Endodermal cell (in vitro differentiated cells): ENCODE measurements at regions not wholly inside any gene's neighbourhood (a gene's known extent, or its start where the extent isn't known, plus 50 kb on each side); places are given as distances from the start of the nearest gene placed in this dataset.

Experiments used
- DNase-seq: peaks from one replicate; pipeline ENCODE4 v3.0.0-alpha.2; 2017
- H3K27ac ChIP-seq: 2 replicates; pipeline ENCODE4 v1.5.1; 2013; ENCODE audit warnings: mild to moderate bottlenecking, low read depth, low read length, moderate library complexity
- H3K27me3 ChIP-seq: 2 replicates; pipeline ENCODE4 v1.6.1; 2013; ENCODE audit warnings: mild to moderate bottlenecking, low read length, moderate library complexity; ENCODE audit not compliant: insufficient read depth, control insufficient read depth, poor library complexity, severe bottlenecking
- H3K36me3 ChIP-seq: 2 replicates; pipeline ENCODE4 v1.7.0; 2013; ENCODE audit warnings: mild to moderate bottlenecking, low read length, moderate library complexity; ENCODE audit not compliant: control insufficient read depth, insufficient read depth
- H3K4me1 ChIP-seq: one replicate; pipeline ENCODE4 v1.7.0; 2013; ENCODE audit warnings: low read length; ENCODE audit not compliant: control insufficient read depth, insufficient read depth
- H3K4me3 ChIP-seq: 2 replicates; pipeline ENCODE4 v1.5.1; 2013; ENCODE audit warnings: mild to moderate bottlenecking, low read length, moderate library complexity
- H3K9ac ChIP-seq: 2 replicates; pipeline ENCODE4 v1.6.1; 2013; ENCODE audit warnings: mild to moderate bottlenecking, low read length, moderate library complexity; ENCODE audit not compliant: poor library complexity, severe bottlenecking; ENCODE audit errors: extremely low read depth
- H3K9me3 ChIP-seq: 2 replicates; pipeline ENCODE4 v1.6.1; 2013; ENCODE audit warnings: mild to moderate bottlenecking, low read length, moderate library complexity; ENCODE audit not compliant: control insufficient read depth
- H3K27ac Mint-ChIP-seq: 2 replicates; pipeline ENCODE4 v1.8.0; 2020; ENCODE audit warnings: mixed read lengths
- H3K27me3 Mint-ChIP-seq: 2 replicates; pipeline ENCODE4 v1.8.0; 2021; ENCODE audit warnings: mild to moderate bottlenecking, mixed read lengths; ENCODE audit not compliant: insufficient read depth
- H3K36me3 Mint-ChIP-seq: 2 replicates; pipeline ENCODE4 v1.8.0; 2020; ENCODE audit warnings: low read depth, mixed read lengths
- H3K4me1 Mint-ChIP-seq: 2 replicates; pipeline ENCODE4 v1.8.0; 2020; ENCODE audit warnings: mixed read lengths
- H3K4me3 Mint-ChIP-seq: 2 replicates; pipeline ENCODE4 v1.8.0; 2020; ENCODE audit warnings: mild to moderate bottlenecking, moderate library complexity, mixed read lengths
- H3K9me3 Mint-ChIP-seq: 2 replicates; pipeline ENCODE4 v1.8.0; 2020; ENCODE audit warnings: mild to moderate bottlenecking, mixed read lengths
- WGBS, 2 experiments: methylation state at CpG; one replicate each; pipeline versions ENCODE4 v1.1.5 to v1.1.7; 2013; ENCODE audit warnings: missing lambda C conversion rate in 2 of 2, mixed read lengths in 1 of 2; ENCODE audit not compliant: insufficient coverage in 1 of 2, insufficient read length in 1 of 2; 5-methylcytosine and 5-hydroxymethylcytosine counted together
- TF ChIP-seq, protein P1 (sequence below): fragments of 200-600 bp; sonication (generic); conservative IDR thresholded peaks from 2 replicates; pipeline ENCODE4 v1.5.0; 2021; ENCODE audit warnings: antibody characterized with exemption, mild to moderate bottlenecking

DNA sequence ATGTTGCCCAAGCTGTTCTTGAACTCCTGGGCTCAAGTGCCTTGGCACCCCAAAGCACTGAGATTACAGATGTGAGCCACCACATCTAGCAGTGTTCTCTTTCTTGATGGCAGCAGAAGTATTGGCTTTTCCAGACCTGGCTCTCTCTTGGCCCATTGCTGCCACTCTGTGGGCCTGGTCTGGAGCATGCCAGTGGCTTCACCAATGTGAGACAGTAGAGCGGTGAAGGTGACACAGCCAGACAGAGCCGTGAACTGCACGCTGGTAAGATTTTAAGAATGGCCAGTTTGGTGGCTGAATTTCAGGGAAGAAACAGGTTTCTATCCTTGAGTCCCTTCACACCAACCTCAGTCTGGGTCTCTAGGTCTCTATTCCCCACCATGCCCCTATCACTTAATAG is 552.7 kb upstream of the NRP1 start:
- no peak for DNase-seq
- Mint-ChIP-seq H3K9me3 (peaks cover 2% of the 10 kb centered on the region), H3K36me3 (no peaks in the 10 kb centered on the region), H3K27ac (no peak overlapping the region), H3K4me3 (no peak overlapping the region), H3K27me3 (no peaks in the 10 kb centered on the region), H3K4me1 (no peaks in the 10 kb centered on the region)
- TF ChIP-seq, protein P1, sequence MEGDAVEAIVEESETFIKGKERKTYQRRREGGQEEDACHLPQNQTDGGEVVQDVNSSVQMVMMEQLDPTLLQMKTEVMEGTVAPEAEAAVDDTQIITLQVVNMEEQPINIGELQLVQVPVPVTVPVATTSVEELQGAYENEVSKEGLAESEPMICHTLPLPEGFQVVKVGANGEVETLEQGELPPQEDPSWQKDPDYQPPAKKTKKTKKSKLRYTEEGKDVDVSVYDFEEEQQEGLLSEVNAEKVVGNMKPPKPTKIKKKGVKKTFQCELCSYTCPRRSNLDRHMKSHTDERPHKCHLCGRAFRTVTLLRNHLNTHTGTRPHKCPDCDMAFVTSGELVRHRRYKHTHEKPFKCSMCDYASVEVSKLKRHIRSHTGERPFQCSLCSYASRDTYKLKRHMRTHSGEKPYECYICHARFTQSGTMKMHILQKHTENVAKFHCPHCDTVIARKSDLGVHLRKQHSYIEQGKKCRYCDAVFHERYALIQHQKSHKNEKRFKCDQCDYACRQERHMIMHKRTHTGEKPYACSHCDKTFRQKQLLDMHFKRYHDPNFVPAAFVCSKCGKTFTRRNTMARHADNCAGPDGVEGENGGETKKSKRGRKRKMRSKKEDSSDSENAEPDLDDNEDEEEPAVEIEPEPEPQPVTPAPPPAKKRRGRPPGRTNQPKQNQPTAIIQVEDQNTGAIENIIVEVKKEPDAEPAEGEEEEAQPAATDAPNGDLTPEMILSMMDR = no peak
- Histone ChIP-seq H3K27me3 (no peaks in the 10 kb centered on the region), H3K4me1 (no peaks in the 10 kb centered on the region), H3K4me3 (no peak overlapping the region), H3K9me3 (no peaks in the 10 kb centered on the region), H3K36me3 (no peaks in the 10 kb centered on the region), H3K27ac (no peak overlapping the region), H3K9ac (no peak overlapping the region)
- 97 to 100% methylated on average over 3 of the region's 3 CpGs for WGBS, 2 experiments

DNA sequence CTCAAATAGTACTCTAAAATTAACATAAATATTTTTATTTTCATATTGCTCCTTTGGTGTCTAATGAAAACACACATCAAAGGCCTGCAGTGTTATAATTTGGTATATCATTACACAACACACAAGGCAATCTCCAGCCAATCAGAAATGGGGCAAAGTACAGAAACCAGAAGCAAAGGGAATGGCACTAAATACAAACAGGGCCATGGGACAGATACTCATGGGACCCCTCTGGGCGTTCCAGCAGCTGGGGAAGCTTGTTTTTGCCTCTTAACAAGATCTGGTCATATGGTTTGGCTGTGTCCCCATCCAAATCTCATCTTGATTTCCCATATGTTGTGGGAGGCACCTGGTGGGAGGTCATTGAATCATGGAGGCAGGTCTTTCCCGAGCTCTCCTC is 551.8 kb upstream of the NRP1 start:
- WGBS, 2 experiments = 80 to 94% methylated on average over 1 to 2 of the region's 2 CpGs
- Histone ChIP-seq H3K9ac (no peak overlapping the region), H3K27ac (no peak overlapping the region), H3K36me3 (no peaks in the 10 kb centered on the region), H3K4me3 (no peak overlapping the region), H3K27me3 (peaks cover 7% of the 10 kb centered on the region), H3K9me3 (no peaks in the 10 kb centered on the region), H3K4me1 (no peaks in the 10 kb centered on the region)
- no peaks in the 10 kb centered on the region for H3K4me1 Mint-ChIP-seq
- H3K27me3 Mint-ChIP-seq = peaks cover 4% of the 10 kb centered on the region
- no peak overlapping the region for H3K4me3 Mint-ChIP-seq
- H3K27ac Mint-ChIP-seq = no peak overlapping the region
- H3K36me3 Mint-ChIP-seq = no peaks in the 10 kb centered on the region
- peaks cover 2% of the 10 kb centered on the region for H3K9me3 Mint-ChIP-seq
- TF ChIP-seq, protein P1 = no peak
- no peak for DNase-seq

DNA sequence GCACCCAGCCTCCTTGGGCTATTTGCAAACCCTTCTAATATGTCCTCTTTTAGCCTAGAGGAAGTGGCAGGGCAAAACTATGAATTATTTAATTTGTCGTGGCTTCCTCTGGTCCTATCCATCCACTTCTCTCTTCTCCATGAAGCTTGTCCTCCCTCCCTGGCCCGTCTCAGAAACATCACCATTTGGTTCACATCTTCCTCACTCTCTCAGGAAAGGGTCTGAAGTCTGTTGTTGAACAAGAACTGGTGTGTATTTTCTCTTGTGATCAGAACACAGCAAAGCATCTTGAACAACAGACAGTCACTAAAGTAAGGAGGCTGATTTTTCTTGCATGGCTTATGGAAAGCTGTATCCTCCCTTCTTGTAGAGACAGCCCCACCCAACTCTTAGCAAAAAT is 550.1 kb upstream of the NRP1 start:
- H3K27ac Mint-ChIP-seq = no peak overlapping the region
- 100% methylated on average over 2 of the region's 2 CpGs; no CpG with 5 or more reads in 1 of the 2 experiments for WGBS, 2 experiments
- no peak overlapping the region for H3K4me3 Mint-ChIP-seq

More for the DNA sequence above, 550.1 kb upstream of the NRP1 start:
- Mint-ChIP-seq H3K4me1 (peaks cover 15% of the 10 kb centered on the region), H3K27me3 (peaks cover 4% of the 10 kb centered on the region), H3K9me3 (no peaks in the 10 kb centered on the region), H3K36me3 (no peaks in the 10 kb centered on the region)
- no peak overlapping the region for H3K4me3 ChIP-seq
- H3K36me3 ChIP-seq = no peaks in the 10 kb centered on the region
- DNase-seq = no peak
- H3K9me3 ChIP-seq = no peaks in the 10 kb centered on the region
- H3K9ac ChIP-seq = no peak overlapping the region
- H3K27ac ChIP-seq = no peak overlapping the region
- peaks cover 7% of the 10 kb centered on the region for H3K27me3 ChIP-seq
- peaks cover 9% of the 10 kb centered on the region for H3K4me1 ChIP-seq
- TF ChIP-seq, protein P1 = no peak
